ENCODE measurements at regions not wholly inside any gene's neighbourhood (a gene's known extent, or its start where the extent isn't known, plus 50 kb on each side); places are given as distances from the start of the nearest gene placed in this dataset.
A peak's percentile ranks its signal among the peaks of the same experiment; 100 is the strongest.

GRCh38 chr7:52294942-52295341 lies 740.5 kb upstream of the POM121L12 start:
- no peak for DNase-seq (ENCODE audit: low read depth, low spot score)
- H3K9me3 ChIP-seq (ENCODE audit: control insufficient read depth, insufficient read depth, low read length), result no peaks in the 10 kb centered on the region
- WGBS (ENCODE audit: insufficient coverage, insufficient read length), result no CpG with 5 or more reads among the region's 7 CpGs
- no peaks in the 10 kb centered on the region for H3K4me1 ChIP-seq (ENCODE audit: control insufficient read depth, insufficient read depth, low read length)
- no peaks in the 10 kb centered on the region for H3K36me3 ChIP-seq (ENCODE audit: control insufficient read depth, insufficient read depth, low read length)
- no peaks in the 10 kb centered on the region for H3K27me3 ChIP-seq (ENCODE audit: control insufficient read depth, insufficient read depth, low read length)
- no peak overlapping the region for H3K4me3 ChIP-seq (ENCODE audit: low read length)
- H3K27ac ChIP-seq (ENCODE audit: low read length), result no peak overlapping the region

- Histone ChIP-seq H3K27ac (ENCODE audit: low read length) (no peak overlapping the region), H3K4me1 (ENCODE audit: control insufficient read depth, insufficient read depth, low read length) (no peaks in the 10 kb centered on the region), H3K27me3 (ENCODE audit: control insufficient read depth, insufficient read depth, low read length) (no peaks in the 10 kb centered on the region), H3K36me3 (ENCODE audit: control insufficient read depth, insufficient read depth, low read length) (no peaks in the 10 kb centered on the region), H3K9me3 (ENCODE audit: control insufficient read depth, insufficient read depth, low read length) (no peaks in the 10 kb centered on the region), H3K4me3 (ENCODE audit: low read length) (no peak overlapping the region)
- WGBS (ENCODE audit: insufficient coverage, insufficient read length), result no CpG with 5 or more reads among the region's 2 CpGs
- DNase-seq (ENCODE audit: low read depth, low spot score), result no peak
These were observed 746.2 kb upstream of the POM121L12 start for GRCh38 chr7:52289247-52289646.

GRCh38 chr7:52287698-52288097 lies 747.7 kb upstream of the POM121L12 start:
- Histone ChIP-seq H3K9me3 (ENCODE audit: control insufficient read depth, insufficient read depth, low read length) (no peaks in the 10 kb centered on the region), H3K4me1 (ENCODE audit: control insufficient read depth, insufficient read depth, low read length) (no peaks in the 10 kb centered on the region), H3K4me3 (ENCODE audit: low read length) (no peak overlapping the region), H3K27ac (ENCODE audit: low read length) (no peak overlapping the region), H3K36me3 (ENCODE audit: control insufficient read depth, insufficient read depth, low read length) (no peaks in the 10 kb centered on the region), H3K27me3 (ENCODE audit: control insufficient read depth, insufficient read depth, low read length) (no peaks in the 10 kb centered on the region)
- 100% methylated on average over 1 of the region's 1 CpG for WGBS (ENCODE audit: insufficient coverage, insufficient read length)
- no peak for DNase-seq (ENCODE audit: low read depth, low spot score)

- Histone ChIP-seq H3K36me3 (ENCODE audit: control insufficient read depth, insufficient read depth, low read length) (no peaks in the 10 kb centered on the region), H3K27me3 (ENCODE audit: control insufficient read depth, insufficient read depth, low read length) (no peaks in the 10 kb centered on the region), H3K27ac (ENCODE audit: low read length) (no peak overlapping the region), H3K4me3 (ENCODE audit: low read length) (no peak overlapping the region), H3K9me3 (ENCODE audit: control insufficient read depth, insufficient read depth, low read length) (no peaks in the 10 kb centered on the region), H3K4me1 (ENCODE audit: control insufficient read depth, insufficient read depth, low read length) (no peaks in the 10 kb centered on the region)
- WGBS (ENCODE audit: insufficient coverage, insufficient read length), result no CpG with 5 or more reads among the region's 2 CpGs
- no peak for DNase-seq (ENCODE audit: low read depth, low spot score)
These were observed 749.7 kb upstream of the POM121L12 start for GRCh38 chr7:52285689-52286088.

- Histone ChIP-seq H3K27ac (ENCODE audit: low read length) (no peak overlapping the region), H3K4me1 (ENCODE audit: control insufficient read depth, insufficient read depth, low read length) (no peaks in the 10 kb centered on the region), H3K36me3 (ENCODE audit: control insufficient read depth, insufficient read depth, low read length) (no peaks in the 10 kb centered on the region), H3K9me3 (ENCODE audit: control insufficient read depth, insufficient read depth, low read length) (no peaks in the 10 kb centered on the region), H3K27me3 (ENCODE audit: control insufficient read depth, insufficient read depth, low read length) (no peaks in the 10 kb centered on the region), H3K4me3 (ENCODE audit: low read length) (no peak overlapping the region)
- DNase-seq (ENCODE audit: low read depth, low spot score), result no peak
- WGBS (ENCODE audit: insufficient coverage, insufficient read length), result no CpG with 5 or more reads among the region's 3 CpGs
These were observed 752.1 kb upstream of the POM121L12 start for GRCh38 chr7:52283335-52283734.

GRCh38 chr7:52273685-52274610 lies 761.5 kb upstream of the POM121L12 start:
- Histone ChIP-seq H3K27me3 (ENCODE audit: control insufficient read depth, insufficient read depth, low read length) (no peaks in the 10 kb centered on the region), H3K4me3 (ENCODE audit: low read length) (no peak overlapping the region), H3K9me3 (ENCODE audit: control insufficient read depth, insufficient read depth, low read length) (no peaks in the 10 kb centered on the region), H3K27ac (ENCODE audit: low read length) (no peak overlapping the region), H3K36me3 (ENCODE audit: control insufficient read depth, insufficient read depth, low read length) (no peaks in the 10 kb centered on the region), H3K4me1 (ENCODE audit: control insufficient read depth, insufficient read depth, low read length) (no peaks in the 10 kb centered on the region)
- no CpG with 5 or more reads among the region's 60 CpGs for WGBS (ENCODE audit: insufficient coverage, insufficient read length)
- DNase-seq (ENCODE audit: low read depth, low spot score), result peak; percentile 33

- Histone ChIP-seq H3K4me3 (ENCODE audit: low read length) (no peak overlapping the region), H3K27me3 (ENCODE audit: control insufficient read depth, insufficient read depth, low read length) (no peaks in the 10 kb centered on the region), H3K36me3 (ENCODE audit: control insufficient read depth, insufficient read depth, low read length) (no peaks in the 10 kb centered on the region), H3K4me1 (ENCODE audit: control insufficient read depth, insufficient read depth, low read length) (no peaks in the 10 kb centered on the region), H3K27ac (ENCODE audit: low read length) (no peak overlapping the region), H3K9me3 (ENCODE audit: control insufficient read depth, insufficient read depth, low read length) (no peaks in the 10 kb centered on the region)
- no peak for DNase-seq (ENCODE audit: low read depth, low spot score)
- no CpG with 5 or more reads among the region's 3 CpGs for WGBS (ENCODE audit: insufficient coverage, insufficient read length)
These were observed 763.7 kb upstream of the POM121L12 start for GRCh38 chr7:52271703-52272102.

GRCh38 chr7:52270301-52270700 lies 765.1 kb upstream of the POM121L12 start:
- Histone ChIP-seq H3K4me1 (ENCODE audit: control insufficient read depth, insufficient read depth, low read length) (no peaks in the 10 kb centered on the region), H3K36me3 (ENCODE audit: control insufficient read depth, insufficient read depth, low read length) (no peaks in the 10 kb centered on the region), H3K9me3 (ENCODE audit: control insufficient read depth, insufficient read depth, low read length) (no peaks in the 10 kb centered on the region), H3K27ac (ENCODE audit: low read length) (no peak overlapping the region), H3K27me3 (ENCODE audit: control insufficient read depth, insufficient read depth, low read length) (no peaks in the 10 kb centered on the region), H3K4me3 (ENCODE audit: low read length) (no peak overlapping the region)
- no peak for DNase-seq (ENCODE audit: low read depth, low spot score)
- no CpG with 5 or more reads among the region's 3 CpGs for WGBS (ENCODE audit: insufficient coverage, insufficient read length)

GRCh38 chr7:52269669-52270068 lies 765.8 kb upstream of the POM121L12 start:
- Histone ChIP-seq H3K27ac (ENCODE audit: low read length) (no peak overlapping the region), H3K27me3 (ENCODE audit: control insufficient read depth, insufficient read depth, low read length) (no peaks in the 10 kb centered on the region), H3K4me3 (ENCODE audit: low read length) (no peak overlapping the region), H3K9me3 (ENCODE audit: control insufficient read depth, insufficient read depth, low read length) (no peaks in the 10 kb centered on the region), H3K36me3 (ENCODE audit: control insufficient read depth, insufficient read depth, low read length) (no peaks in the 10 kb centered on the region), H3K4me1 (ENCODE audit: control insufficient read depth, insufficient read depth, low read length) (no peaks in the 10 kb centered on the region)
- DNase-seq (ENCODE audit: low read depth, low spot score), result no peak
- no CpG with 5 or more reads among the region's 2 CpGs for WGBS (ENCODE audit: insufficient coverage, insufficient read length)

GRCh38 chr7:52261057-52261456 lies 774.4 kb upstream of the POM121L12 start:
- no CpG with 5 or more reads among the region's 6 CpGs for WGBS (ENCODE audit: insufficient coverage, insufficient read length)
- H3K9me3 ChIP-seq (ENCODE audit: control insufficient read depth, insufficient read depth, low read length), result no peaks in the 10 kb centered on the region
- no peaks in the 10 kb centered on the region for H3K4me1 ChIP-seq (ENCODE audit: control insufficient read depth, insufficient read depth, low read length)
- H3K4me3 ChIP-seq (ENCODE audit: low read length), result no peak overlapping the region
- H3K36me3 ChIP-seq (ENCODE audit: control insufficient read depth, insufficient read depth, low read length), result no peaks in the 10 kb centered on the region
- no peak overlapping the region for H3K27ac ChIP-seq (ENCODE audit: low read length)
- no peaks in the 10 kb centered on the region for H3K27me3 ChIP-seq (ENCODE audit: control insufficient read depth, insufficient read depth, low read length)
- no peak for DNase-seq (ENCODE audit: low read depth, low spot score)

All from iPS DF 6.9 (cell line).